ENCODE measurements at regions not wholly inside any gene's neighbourhood (a gene's known extent, or its start where the extent isn't known, plus 50 kb on each side); places are given as distances from the start of the nearest gene placed in this dataset.

- H3K27ac ChIP-seq, result no peak overlapping the region
- H3K36me3 ChIP-seq, result no peaks in the 10 kb centered on the region
- TF ChIP-seq POLR2A (IDR thresholded peaks at IDR 0.05) (no peak), CTCF (IDR thresholded peaks at IDR 0.05) (no peak)
- H3K4me3 ChIP-seq, result no peak overlapping the region
- no peaks in the 10 kb centered on the region for H3K27me3 ChIP-seq
- intact Hi-C loops (cut with DNase I), result no loop called here
- WGBS (ENCODE audit: insufficient coverage, low coverage, low lambda C conversion rate, missing lambda C conversion rate), result 55% methylated on average over 3 of the region's 3 CpGs
- H3K4me1 ChIP-seq, result no peaks in the 10 kb centered on the region
- DNase-seq, result no peak
- no peaks in the 10 kb centered on the region for H3K9me3 ChIP-seq
- ATAC-seq, result no peak
Measured at GRCh38 chr7:25614415-25614814, 386.1 kb upstream of the NPVF start.

GRCh38 chr7:25615003-25615402, 386.7 kb upstream of the NPVF start:
- peak in 1 of 4 donors; percentile 31 for ATAC-seq
- Histone ChIP-seq H3K4me1 (no peaks in the 10 kb centered on the region), H3K36me3 (no peaks in the 10 kb centered on the region), H3K9me3 (no peaks in the 10 kb centered on the region), H3K4me3 (no peak overlapping the region), H3K27ac (no peak overlapping the region), H3K27me3 (no peaks in the 10 kb centered on the region)
- WGBS (ENCODE audit: insufficient coverage, low coverage, low lambda C conversion rate, missing lambda C conversion rate), result 65% methylated on average over 4 of the region's 4 CpGs
- intact Hi-C loops (cut with DNase I), result no loop called here
- TF ChIP-seq CTCF (IDR thresholded peaks at IDR 0.05), result no peak
- no peak for TF ChIP-seq POLR2A (IDR thresholded peaks at IDR 0.05)
- no peak for DNase-seq

GRCh38 chr7:25615593-25615992, 387.3 kb upstream of the NPVF start:
- Histone ChIP-seq H3K27me3 (no peaks in the 10 kb centered on the region), H3K4me3 (no peak overlapping the region), H3K9me3 (no peaks in the 10 kb centered on the region), H3K4me1 (no peaks in the 10 kb centered on the region), H3K36me3 (no peaks in the 10 kb centered on the region), H3K27ac (no peak overlapping the region)
- intact Hi-C loops (cut with DNase I), result no loop called here
- WGBS (ENCODE audit: insufficient coverage, low coverage, low lambda C conversion rate, missing lambda C conversion rate), result 54% methylated on average over 3 of the region's 5 CpGs
- TF ChIP-seq POLR2A (IDR thresholded peaks at IDR 0.05), result no peak
- DNase-seq (no peak), ATAC-seq (no peak)

GRCh38 chr7:25617214-25617613, 388.9 kb upstream of the NPVF start:
- no peak for DNase-seq
- no peak overlapping the region for H3K4me3 ChIP-seq
- no peaks in the 10 kb centered on the region for H3K4me1 ChIP-seq
- no peak for ATAC-seq
- WGBS (ENCODE audit: insufficient coverage, low coverage, low lambda C conversion rate, missing lambda C conversion rate), result 52% methylated on average over 4 of the region's 4 CpGs
- no peaks in the 10 kb centered on the region for H3K27me3 ChIP-seq
- TF ChIP-seq POLR2A (IDR thresholded peaks at IDR 0.05) (no peak), CTCF (IDR thresholded peaks at IDR 0.05) (no peak)
- no peak overlapping the region for H3K27ac ChIP-seq
- intact Hi-C loops (cut with DNase I), result no loop called here
- H3K9me3 ChIP-seq, result no peaks in the 10 kb centered on the region
- no peaks in the 10 kb centered on the region for H3K36me3 ChIP-seq

- no peaks in the 10 kb centered on the region for H3K9me3 ChIP-seq
- TF ChIP-seq POLR2A (IDR thresholded peaks at IDR 0.05) (no peak), CTCF (IDR thresholded peaks at IDR 0.05) (no peak)
- DNase-seq (no peak), ATAC-seq (no peak)
- WGBS (ENCODE audit: insufficient coverage, low coverage, low lambda C conversion rate, missing lambda C conversion rate), result 83% methylated on average over 2 of the region's 2 CpGs
- H3K27me3 ChIP-seq, result no peaks in the 10 kb centered on the region
- H3K27ac ChIP-seq, result no peak overlapping the region
- intact Hi-C loops (cut with DNase I), result no loop called here
- H3K36me3 ChIP-seq, result no peaks in the 10 kb centered on the region
- no peaks in the 10 kb centered on the region for H3K4me1 ChIP-seq
- H3K4me3 ChIP-seq, result no peak overlapping the region
Measured at GRCh38 chr7:25617673-25618072, 389.4 kb upstream of the NPVF start.
